Neural progenitor cell (in vitro differentiated cells): ENCODE measurements at regions not wholly inside any gene's neighbourhood (a gene's known extent, or its start where the extent isn't known, plus 50 kb on each side); places are given as distances from the start of the nearest gene placed in this dataset.

ENCODE experiments used
- EZH2 ChIP-seq: fragments of 200-600 bp; sonication (generic); IDR thresholded peaks from 2 replicates; pipeline ENCODE4 v1.6.1; 2017; ENCODE audit warnings: antibody characterized with exemption, mild to moderate bottlenecking, moderate library complexity
- EZH2phosphoT487 ChIP-seq: fragments of 200-600 bp; sonication (generic); IDR thresholded peaks from 2 replicates; pipeline ENCODE4 v1.6.1; 2017; ENCODE audit warnings: antibody characterized with exemption
- TF ChIP-seq, protein P1 (sequence below): fragments of 200-600 bp; sonication (generic); IDR thresholded peaks from 2 replicates; pipeline ENCODE4 v1.5.1; 2017; ENCODE audit warnings: antibody characterized with exemption, mild to moderate bottlenecking

DNA sequence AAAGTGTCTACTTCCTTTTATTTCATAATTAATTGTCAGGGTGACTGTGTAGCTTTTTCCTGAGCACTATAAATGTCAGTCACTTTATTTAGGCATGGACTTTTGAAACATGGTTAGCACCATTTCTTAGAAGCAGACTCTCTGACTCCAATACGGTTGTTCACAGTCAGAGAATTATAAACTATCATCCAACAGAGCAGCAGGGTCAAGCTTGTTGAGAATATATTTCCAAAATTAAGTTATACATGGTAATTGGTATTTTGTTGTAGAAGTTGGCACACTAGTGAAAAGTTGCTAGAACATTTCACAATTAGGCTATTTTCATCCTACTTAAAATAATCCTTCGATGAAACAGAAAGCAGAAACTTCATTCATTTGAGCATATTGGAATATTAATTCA, 1155.5 kb upstream of the IGFBP7 start:
- TF ChIP-seq EZH2 = no peak
- TF ChIP-seq, protein P1, sequence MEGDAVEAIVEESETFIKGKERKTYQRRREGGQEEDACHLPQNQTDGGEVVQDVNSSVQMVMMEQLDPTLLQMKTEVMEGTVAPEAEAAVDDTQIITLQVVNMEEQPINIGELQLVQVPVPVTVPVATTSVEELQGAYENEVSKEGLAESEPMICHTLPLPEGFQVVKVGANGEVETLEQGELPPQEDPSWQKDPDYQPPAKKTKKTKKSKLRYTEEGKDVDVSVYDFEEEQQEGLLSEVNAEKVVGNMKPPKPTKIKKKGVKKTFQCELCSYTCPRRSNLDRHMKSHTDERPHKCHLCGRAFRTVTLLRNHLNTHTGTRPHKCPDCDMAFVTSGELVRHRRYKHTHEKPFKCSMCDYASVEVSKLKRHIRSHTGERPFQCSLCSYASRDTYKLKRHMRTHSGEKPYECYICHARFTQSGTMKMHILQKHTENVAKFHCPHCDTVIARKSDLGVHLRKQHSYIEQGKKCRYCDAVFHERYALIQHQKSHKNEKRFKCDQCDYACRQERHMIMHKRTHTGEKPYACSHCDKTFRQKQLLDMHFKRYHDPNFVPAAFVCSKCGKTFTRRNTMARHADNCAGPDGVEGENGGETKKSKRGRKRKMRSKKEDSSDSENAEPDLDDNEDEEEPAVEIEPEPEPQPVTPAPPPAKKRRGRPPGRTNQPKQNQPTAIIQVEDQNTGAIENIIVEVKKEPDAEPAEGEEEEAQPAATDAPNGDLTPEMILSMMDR = no peak
- no peak for TF ChIP-seq EZH2phosphoT487
